ENCODE measurements at regions not wholly inside any gene's neighbourhood (a gene's known extent, or its start where the extent isn't known, plus 50 kb on each side); places are given as distances from the start of the nearest gene placed in this dataset.

DNA sequence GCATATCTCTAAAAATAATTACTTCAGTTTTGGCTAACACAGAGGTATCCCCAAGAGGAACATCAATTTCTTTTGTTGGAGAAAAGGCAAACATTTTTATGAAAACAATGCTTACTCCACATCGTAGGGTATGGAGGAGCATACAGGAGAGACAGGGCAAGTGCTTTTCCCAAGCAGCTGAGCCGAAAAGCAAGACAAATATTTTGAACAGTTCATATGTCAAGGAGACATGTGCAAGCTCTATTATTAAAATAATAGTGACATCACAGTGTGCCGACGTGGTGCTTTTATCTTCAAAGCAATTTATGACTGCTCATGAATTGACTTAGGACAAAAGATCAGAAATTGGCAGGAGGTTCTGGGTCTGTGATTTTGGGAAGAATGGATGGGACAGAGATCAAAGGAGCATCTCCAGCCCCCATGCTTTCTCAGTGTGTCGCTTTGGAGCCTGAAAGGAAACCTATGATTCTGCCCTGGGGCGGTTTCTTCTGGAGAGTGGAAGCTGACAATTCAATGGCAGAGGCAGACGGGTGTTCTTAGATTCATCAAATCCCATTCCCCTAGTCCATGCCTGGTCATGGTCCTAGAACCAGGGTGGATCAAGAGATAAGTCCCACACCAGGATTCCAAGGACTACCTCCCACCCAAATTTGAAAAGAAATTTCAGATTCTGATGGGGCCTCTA lies 97.1 kb downstream of the JCAD start:
- no peak for DNase-seq (ENCODE audit: low read depth in 4 of 4, low spot score in 2 of 4)

DNA sequence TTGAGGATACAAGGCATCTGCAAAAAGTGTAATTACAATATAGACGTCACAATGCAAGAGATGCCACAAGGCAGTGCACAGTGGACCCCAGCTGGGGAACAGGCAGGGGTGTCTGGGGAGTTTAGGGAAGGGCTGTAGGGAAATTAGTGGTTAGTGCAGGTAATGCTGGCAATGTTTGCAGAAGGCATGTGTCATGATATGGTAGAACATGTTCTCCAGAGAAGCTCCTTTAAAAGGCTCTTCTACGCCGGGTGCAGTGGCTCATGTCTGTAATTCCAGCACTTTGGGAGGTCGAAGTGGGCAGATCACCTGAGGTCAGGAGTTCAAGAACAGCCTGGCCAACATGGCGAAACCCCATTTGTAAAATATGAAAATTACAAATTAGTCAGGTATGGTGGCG lies 98.0 kb downstream of the JCAD start:
- DNase-seq (ENCODE audit: low read depth in 4 of 4, low spot score in 2 of 4) = no peak

DNA sequence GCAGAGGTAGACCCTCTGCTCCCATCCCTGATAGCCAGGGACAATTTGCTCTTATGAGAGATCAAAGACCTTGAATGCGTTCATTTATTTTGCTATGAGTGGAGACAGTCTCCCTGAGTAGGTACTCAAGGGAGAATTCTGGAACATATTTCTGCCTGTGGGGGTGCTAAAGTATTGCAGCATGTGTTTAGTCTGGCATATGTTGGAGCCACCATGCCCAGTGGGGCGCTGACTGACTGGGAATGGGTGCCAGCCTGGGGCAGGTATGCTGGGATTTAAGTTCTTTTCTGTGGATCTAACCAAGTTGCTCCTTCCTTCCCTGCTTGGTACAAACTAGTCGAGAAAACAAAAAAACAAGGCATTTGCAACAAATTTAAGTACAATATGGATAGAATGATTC lies 99.1 kb downstream of the JCAD start:
- no peak for DNase-seq (ENCODE audit: low read depth in 4 of 4, low spot score in 2 of 4)

DNA sequence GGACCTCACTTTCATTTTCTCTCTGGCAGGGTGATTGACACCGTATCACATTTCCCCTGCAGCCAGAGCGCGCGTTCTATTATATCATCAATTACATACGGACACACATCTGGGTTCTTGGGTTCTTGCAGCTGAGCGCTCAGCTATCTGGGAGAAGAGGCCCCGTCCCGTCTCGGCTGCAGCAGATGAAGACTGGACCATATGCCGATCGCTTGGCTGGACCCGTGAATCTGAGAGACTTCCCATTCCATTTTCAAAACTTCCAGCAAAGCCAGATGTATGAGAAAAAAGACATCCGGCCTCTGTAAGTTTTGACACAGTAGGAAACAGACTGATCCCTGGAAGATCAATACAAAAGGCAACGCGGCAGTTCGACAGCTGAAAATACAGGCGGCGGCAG lies 99.8 kb downstream of the JCAD start:
- DNase-seq (ENCODE audit: low read depth in 4 of 4, low spot score in 2 of 4) = no peak

DNA sequence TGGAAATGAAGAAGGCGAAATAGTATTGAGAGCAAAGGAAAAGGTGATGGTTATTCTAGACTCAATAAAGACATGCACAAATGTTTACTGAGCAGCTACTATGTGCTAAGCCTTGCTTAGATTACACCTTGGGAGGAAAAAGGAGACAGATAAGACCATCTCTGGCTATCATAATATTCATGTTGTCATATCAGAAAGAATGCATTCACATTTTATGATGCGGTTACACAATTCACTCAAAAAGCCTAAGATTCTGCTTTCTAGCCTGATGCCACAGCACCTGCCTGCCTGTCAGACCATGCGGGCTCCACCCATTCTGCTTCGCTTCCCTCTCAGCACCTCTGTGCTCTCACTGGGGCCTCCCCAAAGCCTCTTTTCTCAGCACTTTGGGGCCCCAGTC lies 100.9 kb downstream of the JCAD start:
- no peak for DNase-seq (ENCODE audit: low read depth in 4 of 4, low spot score in 2 of 4)

DNA sequence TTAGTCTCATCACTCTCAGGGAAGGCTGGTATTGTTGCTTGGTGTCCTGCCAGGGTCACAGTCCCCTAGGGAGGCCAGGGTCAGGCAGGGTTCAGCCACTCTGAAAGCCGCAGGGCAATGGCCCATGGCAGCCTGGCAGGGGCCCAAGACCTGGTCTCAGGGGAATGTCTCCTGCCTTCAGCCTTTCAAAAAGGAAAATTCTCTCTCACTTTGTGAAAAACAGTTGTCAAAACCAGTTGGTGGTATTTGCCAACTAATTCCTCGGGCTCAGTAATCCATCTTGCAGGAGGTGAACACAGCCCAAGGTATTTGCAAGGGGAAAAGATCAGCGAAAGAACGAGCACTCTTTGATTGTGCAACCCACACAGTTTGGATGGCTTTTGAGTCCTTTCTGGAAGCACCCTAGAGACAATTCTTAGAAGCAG lies 101.5 kb downstream of the JCAD start:
- no peak for DNase-seq (ENCODE audit: low read depth in 4 of 4, low spot score in 2 of 4)

DNA sequence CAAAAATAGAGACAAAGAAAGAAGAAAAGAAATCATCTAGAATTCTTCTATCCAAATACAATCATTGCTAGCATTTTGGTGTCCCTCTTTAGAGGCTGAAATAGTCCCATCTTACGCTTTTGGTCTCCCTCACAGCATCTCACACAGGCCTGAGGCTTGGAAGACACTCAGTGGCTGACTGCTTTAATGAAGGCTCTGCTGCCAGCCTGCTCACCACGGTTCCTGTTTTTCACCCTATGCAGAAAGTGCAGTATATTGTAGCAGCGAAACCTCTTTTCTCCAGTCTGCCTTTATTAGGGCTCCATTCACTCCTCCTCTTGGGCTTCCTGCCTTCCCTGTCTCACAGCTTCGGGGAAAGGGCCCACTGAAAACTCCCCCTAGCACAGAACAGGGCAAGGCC lies 102.2 kb downstream of the JCAD start:
- DNase-seq (ENCODE audit: low read depth in 4 of 4, low spot score in 2 of 4) = no peak

DNA sequence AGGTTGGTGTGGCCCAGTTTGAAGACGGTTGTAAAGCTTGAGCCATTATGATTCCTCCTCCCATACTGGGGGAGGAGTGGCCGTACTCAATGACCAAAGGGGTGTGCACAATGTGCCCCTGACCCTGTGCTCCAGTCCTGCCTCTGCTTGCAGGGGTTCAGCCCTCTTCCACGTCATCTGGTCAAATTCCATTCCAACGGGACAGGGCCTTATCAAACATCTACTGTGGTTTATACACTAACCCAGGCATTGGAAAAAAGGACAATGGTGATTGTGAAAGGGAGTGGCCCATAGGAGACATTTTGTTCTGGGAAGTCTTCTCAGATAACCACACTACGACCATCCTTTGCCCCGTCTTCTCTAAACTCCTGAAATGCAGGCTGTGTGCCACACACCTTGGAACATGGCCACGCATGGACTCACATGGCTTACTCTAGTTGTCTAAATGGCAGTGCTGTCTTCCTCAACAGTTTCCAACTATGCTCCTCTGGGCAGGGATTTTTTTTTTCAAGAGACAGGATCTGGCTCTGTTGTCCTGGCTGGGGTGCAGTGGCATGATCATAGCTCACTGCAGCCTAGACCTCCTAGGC lies 103.0 kb downstream of the JCAD start:
- DNase-seq (ENCODE audit: low read depth in 4 of 4, low spot score in 2 of 4) = no peak

DNA sequence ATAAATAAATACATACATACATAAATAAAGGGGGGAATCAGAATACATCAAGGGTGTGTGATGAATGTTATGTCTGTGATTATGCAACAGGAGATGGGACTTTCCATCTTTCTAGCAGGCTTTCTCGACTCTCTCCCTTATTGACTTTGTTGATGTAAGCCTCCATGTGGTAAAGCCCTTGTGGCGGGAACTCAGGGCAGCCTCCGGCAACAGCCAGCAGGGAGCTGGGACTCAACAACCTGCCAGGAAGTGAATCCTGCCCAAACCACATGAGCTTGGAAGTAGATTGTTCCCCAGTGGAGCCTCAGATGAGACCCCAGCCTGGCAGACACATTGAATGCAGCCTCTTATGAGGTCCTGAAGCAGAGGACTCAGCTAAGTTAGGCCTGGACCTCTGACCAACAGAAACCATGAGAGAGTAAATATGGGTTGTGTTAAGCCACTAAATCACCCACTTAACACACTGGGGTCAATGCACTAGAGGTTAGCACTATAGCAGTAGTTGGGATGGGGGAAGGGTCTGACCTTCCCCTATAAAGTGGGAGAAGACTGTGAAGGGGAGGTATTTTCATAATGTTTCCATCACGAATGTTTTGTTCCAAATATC lies 104.0 kb downstream of the JCAD start:
- no peak for DNase-seq (ENCODE audit: low read depth in 4 of 4, low spot score in 2 of 4)

DNA sequence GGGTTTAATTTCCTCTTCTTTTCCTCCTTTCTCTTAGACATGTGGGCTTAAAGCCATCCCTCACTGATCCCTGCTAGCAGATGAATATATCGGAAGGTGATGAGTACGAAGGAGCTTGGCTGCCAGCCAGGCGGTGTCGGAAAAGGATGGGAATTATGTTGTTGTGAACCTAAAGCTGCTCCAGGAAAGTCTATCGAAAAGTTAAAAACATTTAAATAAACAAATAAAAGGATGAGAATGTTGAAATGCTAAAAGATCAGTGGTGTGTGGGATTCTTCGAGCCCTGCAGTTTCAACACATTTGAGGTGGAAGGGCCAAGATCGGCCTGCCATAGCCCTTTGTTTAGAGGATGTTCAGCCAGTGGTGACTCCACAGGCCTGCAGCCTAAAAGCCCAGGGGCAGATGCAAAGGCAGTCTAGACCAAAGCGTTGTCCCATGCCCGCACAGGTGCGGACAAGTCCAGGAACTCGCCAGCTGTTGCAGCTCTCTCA lies 107.9 kb downstream of the JCAD start:
- DNase-seq (ENCODE audit: low read depth in 4 of 4, low spot score in 2 of 4) = no peak

DNA sequence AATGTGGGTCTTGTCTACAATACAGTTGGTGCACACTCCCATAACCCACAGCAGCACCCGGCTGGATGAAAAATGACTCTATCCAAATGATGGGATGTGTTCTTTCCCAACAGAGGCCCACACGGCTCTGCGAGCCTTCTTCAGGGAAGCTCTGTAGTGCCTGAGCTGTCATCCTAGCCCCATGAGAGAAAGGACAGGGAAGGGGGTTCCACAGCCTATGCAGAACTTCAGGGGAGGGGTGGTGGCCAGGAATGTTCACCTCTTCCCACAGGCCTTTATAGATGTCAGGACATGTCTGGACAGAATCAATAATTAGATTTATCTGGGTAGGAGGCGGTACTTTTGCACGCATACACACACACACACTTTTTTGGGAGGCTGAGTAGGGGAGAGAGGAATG lies 109.0 kb downstream of the JCAD start:
- DNase-seq (ENCODE audit: low read depth in 4 of 4, low spot score in 2 of 4) = no peak

DNA sequence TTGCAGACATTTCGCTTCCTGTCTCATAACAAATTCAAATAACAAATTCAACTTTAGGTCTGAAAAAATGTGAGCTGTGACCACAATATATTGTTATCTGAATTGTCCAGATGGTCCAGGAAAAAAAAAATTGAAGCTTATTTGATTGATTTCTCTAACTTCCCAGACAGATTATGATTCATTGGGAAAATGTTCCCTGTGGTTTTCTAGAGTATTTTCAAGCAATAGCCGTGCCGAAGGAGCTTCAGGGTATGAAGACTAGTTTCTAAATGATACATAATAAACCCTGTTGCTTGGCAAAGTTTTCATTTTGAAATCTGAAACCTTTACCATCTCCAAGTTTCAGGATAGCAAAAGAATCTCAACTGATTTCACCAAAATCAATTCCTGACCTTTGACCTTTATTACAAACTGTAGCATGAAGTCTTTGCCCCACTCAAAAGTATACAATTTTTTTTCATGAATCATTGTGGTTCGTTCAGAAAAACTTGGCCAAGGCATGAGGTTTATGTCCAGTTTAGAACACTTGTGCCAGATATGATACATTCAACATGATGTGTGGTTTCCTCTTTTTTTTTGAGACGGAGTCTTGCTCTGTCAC lies 109.9 kb downstream of the JCAD start:
- no peak for DNase-seq (ENCODE audit: low read depth in 4 of 4, low spot score in 2 of 4)

DNA sequence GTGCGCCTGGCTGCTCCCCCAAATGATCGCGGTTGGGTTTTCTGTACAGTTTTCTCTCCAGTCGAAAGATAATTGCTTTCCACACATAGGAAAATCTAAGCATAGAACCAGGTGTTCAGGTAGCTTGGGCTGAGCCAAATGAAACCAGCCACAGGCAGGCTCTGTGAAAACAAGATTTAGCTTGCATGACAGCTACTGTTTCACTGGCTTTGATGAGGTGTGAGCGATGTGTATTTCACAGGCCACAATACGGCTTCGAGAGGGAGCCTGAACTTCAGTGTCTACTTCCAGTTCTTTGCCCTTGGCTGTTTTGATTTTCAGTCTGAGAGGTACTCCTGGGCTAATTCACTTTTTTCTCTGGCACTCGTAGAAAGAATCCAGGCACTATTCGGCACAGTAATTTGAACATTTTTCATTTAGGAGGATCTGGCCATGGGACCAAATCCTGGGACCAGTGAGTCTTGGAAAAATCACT lies 110.5 kb downstream of the JCAD start:
- no peak for DNase-seq (ENCODE audit: low read depth in 4 of 4, low spot score in 2 of 4)

DNA sequence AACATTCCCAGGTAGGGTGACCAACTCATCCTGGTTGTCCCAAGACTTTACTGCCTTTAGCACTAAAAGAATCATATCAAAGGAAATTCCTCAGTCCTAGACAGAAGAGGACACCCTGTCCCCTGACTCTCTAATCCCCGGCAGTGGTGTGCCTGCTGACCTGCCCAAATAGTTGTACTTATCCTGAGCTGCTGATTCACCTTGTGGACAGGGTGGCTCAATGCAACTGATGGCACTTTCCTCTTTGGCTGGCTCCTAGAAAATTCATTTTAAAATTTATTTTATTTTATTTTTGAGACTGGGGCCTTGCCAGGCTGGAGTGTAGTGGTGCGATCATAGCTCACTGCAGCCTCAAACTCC lies 111.7 kb downstream of the JCAD start:
- DNase-seq (ENCODE audit: low read depth in 4 of 4, low spot score in 2 of 4) = no peak

DNA sequence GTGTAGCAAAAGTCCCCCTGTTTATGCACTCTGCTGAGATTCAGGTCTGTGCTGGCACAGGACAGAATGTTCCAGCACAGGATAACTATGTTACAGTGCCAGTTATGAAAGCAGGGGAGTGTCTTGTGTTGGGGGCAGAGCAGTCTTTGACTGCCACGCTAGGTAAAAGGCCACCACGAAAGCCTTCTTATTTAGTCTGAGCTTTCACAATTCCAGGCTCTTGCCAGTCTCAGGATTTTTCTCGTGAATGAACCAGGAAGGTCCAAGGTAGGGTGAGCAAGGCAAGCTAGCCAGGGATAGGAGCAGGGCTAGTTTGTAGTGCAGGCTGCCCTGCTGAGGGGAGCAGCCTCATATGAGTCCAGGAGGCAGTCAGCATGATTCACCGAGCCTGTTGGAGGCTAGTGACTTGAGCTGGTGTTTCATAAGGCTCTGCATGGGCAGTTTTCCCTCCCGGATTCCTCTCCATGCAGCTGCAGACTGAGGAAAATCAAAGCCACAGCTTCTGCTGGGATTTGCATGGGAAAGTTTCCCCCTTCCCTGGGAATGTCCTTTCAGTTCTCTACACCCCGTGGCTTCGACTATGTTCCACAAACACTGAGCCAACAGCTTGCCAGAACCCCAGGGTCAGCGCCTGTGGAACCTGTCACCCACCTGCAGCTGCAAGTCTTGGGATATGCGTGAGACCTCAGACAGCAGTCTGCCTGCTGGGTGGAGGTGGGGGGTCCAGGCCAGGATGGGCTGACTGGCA lies 112.3 kb downstream of the JCAD start:
- DNase-seq (ENCODE audit: low read depth in 4 of 4, low spot score in 2 of 4) = no peak

DNA sequence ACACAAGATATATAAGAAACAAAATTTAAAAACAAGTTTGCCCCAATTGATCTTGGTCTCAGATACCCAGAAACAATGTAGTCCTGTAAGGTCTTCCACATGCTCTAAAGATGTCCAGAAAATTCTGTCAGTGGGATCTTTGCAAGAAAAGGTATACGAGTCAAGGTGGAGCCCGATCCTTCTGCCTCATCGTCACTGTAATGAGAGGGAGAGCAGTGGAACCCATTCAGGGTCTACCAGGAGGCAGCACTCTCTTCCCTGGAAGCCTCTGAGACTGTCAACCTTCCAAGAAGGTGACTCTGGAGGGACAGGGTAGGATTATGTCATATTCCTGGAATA lies 112.8 kb downstream of the JCAD start:
- no peak for DNase-seq (ENCODE audit: low read depth in 4 of 4, low spot score in 2 of 4)

DNA sequence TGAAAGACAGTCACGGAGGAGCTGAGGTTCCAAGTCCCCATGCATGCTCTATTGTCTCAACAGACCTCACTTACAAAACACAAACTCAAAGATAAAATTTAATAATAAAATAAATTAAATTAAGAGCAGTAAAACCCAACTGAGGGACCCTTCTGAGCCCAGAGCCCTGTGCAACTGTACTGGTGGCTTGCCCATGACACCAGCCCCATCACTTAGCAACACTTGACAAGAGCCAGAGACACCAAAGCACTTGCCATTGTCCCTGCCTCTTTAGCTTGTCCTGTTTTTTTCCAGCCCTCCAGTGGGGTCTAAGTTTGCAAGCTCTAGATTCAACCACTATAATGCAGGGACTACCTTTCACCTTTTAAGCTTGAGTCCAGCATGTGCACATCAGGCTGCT lies 117.9 kb downstream of the JCAD start:
- no peak for DNase-seq (ENCODE audit: low read depth in 4 of 4, low spot score in 2 of 4)

DNA sequence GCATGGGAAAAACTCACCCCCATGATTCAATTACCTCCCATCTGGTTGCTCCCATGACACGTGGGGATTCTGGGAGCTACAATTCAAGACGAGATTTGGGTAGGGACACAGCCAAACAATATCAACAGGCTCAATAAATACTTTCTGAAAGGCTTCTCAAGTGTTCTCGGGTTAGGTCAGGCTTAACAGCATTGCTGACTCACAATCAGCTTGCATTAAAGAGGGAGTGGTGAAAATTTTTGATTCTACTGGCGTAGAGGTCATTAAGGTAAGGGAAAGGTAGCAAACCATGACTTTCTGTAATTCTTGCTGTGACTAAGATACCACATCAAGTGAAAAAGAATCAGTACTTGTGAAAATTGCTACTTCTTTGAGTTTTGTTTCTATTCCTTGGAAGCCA lies 126.4 kb downstream of the JCAD start:
- no peak for DNase-seq (ENCODE audit: low read depth in 4 of 4, low spot score in 2 of 4)

DNA sequence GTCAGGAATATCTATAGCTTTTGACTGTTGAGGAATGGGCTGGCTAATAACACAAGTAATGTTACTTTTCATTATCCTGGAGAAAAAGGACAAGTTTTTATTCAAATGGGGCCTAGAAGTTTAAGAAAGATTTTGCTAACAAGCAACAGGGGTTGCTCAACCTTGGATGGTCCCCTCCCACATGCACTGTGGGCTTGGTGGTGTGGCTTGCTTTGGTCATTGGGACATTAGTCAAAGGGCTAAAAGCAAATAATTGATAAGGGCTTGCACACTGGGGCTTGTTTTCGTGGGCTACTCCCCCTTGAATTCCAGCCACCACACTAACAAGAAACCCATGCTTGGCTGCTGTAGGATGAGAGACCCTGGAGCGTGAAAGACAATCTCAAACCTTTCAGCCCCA lies 127.6 kb downstream of the JCAD start:
- DNase-seq (ENCODE audit: low read depth in 4 of 4, low spot score in 2 of 4) = no peak

DNA sequence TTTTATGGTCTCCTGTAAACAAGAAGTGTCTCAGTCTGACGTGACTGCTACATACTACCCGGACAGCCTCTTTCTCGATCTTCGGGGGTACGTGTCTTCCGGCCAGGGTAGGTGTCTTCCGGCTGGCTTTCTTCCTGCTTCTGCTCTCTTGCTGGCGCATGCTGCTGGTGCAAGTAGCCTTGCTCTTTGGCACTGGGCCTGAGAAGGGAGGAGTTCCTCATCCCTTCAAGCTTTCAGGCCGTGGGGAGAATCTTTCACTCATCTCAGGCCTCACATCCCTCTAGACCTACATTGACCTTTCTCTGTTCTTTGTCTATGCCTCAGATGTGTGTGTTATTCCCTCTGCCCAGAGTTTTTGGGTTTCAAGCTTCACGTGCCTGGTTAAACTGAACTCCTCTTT lies 130.4 kb downstream of the JCAD start:
- DNase-seq (ENCODE audit: low read depth in 4 of 4, low spot score in 2 of 4) = no peak

DNA sequence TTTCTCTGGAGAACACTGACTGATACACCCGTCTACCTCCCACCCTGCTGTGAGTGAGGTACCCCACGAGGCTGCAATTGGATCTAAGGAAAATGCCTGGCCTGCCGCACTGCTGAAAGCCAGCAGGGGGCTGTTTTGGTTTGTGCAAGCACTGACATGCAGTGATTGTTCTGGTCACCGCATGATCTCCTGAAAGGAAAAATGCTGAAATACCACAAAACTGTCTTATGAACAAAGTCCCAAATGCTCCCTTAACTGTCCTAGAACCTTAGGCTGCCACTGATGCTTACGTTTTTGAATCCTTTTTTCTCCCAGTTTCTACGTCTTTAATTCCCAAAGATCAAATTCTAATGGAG lies 132.7 kb downstream of the JCAD start:
- DNase-seq (ENCODE audit: low read depth in 4 of 4, low spot score in 2 of 4) = no peak
